HG02970 (cell line): ENCODE measurements at regions not wholly inside any gene's neighbourhood (a gene's known extent, or its start where the extent isn't known, plus 50 kb on each side); places are given as distances from the start of the nearest gene placed in this dataset.
"Not testable (repeated sequence)": the region's sequence is repeated elsewhere in the genome, so short reads cannot be mapped to it uniquely, and the experiment has no call there.

Source experiments
- ATAC-seq: cut with Tn5 transposase; IDR thresholded peaks from one replicate; pipeline ENCODE4 v1.9.1; 2021; ENCODE audit warnings: mild to moderate bottlenecking, moderate library complexity, moderate number of reproducible peaks; ENCODE audit not compliant: unreplicated experiment, low FRiP score

DNA sequence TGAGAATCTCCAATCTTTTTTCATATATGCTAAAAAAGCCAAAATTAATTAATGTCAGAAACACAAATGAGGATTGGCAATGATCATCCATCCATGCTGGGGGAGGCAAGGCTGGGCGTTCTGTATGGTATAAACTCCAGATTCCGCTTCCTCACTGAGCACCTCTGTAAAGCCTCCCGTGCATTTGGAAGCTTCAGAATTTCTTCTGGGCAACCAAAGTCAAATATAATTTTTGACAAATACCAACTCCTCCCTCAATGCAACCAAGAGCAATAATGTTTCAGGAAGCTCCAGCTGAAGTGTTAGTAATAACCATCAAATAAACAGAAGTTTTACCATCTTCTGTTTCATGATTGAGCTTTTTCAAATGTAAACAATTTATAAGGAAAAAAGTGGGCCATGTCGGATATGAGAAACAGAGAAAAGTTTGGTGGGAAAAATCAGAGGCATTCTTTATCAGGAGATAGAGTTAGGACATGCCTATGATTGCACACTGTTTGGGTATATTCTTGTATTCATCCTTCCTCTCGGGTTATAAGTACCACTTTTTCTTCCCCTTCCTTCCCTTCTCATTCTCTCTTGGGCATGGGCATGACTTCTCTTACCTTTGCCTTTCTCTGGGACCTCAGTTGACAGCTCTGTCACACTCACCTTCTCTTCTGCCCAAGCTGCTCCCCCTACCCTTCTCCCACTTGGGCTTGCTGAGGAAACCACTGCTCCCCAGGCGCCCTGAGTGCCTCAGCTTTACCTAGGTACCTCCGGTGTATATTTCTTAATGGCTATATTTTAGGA lies 149.5 kb upstream of the ZEB2 start:
- no peak for ATAC-seq

DNA sequence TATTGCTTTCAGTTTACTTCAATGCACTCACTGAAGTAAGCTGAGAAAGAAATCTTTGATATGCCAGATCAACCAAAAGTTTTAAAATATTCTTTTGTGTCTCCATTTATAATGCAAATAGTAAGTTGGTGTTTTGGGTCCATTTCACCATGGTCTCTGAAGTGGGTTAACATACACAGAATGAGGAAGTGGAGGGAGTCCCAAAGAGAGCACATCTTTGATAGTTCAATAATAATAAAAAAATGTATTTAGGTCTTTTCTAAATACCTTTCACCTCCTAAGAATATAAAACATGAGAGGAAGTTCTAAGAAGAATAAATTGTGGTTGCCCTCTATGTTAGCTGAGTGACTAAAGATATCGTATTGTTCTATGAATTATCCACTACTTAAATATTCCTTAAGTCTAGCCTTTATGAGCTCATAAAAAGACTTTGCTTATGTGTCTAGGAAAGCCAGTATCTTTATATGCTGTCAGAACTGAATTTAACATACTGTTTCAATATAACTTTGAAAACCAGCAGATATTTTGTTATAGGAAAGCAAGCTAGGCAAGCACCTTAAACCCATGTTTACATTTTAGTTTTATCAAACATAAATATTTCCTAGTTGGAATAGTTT lies 148.7 kb upstream of the ZEB2 start:
- ATAC-seq = no peak

DNA sequence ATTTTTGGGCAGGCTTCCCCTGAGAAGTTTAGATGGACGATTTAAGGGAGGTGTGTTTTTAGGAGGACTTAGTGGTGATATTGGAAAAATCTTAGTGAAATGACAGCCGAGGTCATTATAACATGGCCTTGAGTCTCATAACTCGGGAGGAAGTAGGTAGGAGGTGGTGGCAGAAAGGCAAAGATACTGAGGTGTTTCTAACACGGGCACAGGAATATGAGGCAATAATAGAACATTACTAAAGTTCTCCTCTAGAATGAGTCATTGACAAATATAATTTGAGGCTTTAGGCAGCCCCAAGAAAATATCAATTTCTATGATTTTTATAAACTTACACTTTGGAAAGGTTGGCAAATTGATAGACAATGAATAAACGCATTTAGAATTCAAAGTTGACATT lies 146.1 kb upstream of the ZEB2 start:
- ATAC-seq = no peak

GRCh38 chr2:144663207-144663606 lies 143.3 kb upstream of the ZEB2 start:
- no peak for ATAC-seq

DNA sequence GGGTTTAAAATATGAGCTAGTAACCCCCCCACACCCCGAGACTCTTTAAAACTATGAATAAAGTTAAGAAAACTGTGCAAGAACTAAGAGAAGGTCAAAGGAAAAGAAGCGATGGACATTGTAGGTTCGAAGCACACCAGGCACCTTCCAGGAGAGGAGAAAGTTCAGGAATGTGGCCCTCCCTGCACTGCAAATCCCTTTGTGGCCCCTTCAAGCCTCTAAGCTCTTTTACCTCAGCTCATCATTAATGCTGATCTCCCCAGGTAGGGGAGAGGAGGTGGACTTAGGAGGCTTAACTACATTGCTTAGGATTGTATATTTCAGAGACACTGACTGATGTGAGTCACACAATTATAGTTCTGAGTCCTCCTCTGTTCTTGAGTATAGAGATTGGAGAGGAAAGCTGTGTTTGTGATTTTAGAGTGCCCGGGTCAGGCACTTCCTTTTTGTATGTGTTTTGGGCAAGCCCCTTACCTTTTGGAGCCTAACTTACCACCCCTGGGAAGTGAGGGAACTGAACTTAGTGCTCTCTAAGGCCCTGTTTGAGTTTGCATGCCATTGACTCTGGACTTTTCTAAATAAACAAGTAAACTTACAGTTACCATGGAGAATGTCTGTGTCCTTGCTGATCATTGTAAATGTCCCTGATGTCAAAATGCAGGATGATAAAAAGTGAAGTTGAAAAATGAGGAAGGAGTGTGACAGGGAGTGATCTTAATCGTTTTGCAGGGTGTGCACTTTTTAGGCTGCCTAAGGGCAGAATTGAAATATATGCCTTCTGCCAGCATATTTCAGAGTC lies 140.8 kb upstream of the ZEB2 start:
- ATAC-seq = no peak

GRCh38 chr2:144659731-144660275 lies 139.9 kb upstream of the ZEB2 start:
- ATAC-seq = no peak

GRCh38 chr2:144654523-144654922 lies 134.6 kb upstream of the ZEB2 start:
- ATAC-seq = no peak

DNA sequence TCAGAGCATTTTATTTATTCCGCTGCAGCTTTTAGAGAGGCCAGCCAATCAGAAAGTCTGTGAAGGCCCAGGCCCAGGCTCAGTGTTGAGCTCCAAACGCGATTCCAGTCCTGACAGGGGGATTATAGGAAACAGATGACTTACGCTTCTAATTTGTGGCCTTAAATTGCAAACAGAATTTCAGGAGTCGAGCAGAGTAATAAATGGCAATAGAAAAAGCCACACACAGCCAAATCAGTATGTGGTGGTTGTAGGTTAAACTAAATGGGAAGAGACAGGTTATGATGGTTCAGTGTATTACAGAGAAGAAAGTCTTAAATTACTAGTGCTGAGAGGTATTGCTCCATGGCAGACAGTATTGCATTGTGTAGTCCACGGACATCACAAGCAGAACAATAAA lies 131.0 kb upstream of the ZEB2 start:
- no peak for ATAC-seq

DNA sequence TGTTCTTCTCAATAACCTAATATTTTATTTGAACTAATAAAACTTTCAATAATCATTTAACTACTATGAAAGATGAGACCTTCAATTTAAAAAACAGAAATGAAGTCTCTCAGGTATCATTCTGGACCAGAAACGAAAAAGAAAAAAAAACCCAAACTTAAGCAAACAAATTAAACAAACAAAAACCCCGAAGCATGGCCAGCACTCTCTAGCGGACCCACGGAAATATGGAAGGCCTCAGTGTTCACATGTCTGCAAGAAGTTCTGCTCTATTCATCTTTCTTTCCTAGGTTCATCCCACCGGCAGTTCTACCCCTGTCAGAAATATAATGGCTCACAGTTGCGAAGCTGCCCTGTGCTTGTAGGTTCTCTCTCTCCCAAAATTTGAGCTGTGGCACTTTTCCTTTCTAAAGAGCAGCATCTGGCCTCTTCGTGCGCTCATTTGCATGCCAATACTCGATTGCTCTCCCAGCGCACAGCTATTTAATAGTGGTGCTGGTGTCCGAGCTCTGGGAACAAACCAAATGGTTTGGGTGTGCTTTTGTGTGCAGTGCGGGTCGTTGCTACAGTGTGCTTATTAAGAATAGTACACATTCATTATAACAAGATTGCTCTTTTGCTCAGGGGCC lies 129.0 kb upstream of the ZEB2 start:
- no peak for ATAC-seq

DNA sequence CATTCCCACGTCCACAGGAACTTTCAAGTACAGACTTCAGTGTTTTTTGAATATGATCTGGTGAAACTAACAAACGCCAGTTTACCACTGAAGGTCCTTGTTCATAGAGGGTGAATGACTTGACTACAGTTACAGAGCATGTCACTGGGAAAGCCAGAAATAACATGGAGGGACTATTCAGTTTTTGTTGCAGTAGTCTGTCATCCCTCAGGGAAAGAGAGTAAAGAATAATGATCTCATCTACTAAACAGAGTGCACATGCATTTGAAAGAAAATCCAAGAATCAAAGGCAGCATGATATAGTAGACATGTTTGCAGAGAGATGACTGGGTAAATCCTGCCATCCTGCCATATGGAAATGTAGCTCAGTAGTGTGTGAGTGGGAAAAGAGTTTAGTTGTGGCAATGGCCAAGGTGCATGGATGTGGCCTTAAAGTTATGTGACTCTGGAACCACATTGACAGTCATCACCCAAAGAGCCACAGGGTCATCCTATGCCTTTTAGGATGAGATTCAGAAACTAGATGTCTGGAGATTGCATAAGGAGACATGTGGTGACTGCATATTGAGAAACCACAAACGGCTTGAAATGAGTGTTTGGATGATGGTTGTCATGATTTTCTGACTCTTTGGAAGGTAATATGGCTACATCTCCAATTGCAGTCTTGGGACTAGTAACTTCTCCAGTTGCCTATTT lies 125.3 kb upstream of the ZEB2 start:
- no peak for ATAC-seq

DNA sequence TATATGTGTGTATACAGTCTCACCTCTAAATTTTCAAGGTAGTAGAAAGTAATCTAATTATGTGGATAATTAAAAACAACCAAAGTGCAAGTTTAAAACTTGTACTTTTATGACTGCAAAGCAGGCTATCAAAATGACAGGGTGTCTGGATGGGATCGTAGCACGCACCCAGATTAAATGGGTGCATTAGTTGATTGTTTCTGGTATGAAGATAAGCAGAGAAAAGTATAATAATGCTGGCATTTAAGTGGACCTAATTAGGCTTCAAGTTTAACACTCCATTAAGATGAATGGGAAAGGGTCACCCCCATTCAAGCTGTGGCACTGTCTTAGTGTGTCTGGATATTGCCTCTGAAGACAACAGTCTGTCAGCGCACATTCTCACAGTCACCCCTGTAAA lies 124.6 kb upstream of the ZEB2 start:
- ATAC-seq = no peak

DNA sequence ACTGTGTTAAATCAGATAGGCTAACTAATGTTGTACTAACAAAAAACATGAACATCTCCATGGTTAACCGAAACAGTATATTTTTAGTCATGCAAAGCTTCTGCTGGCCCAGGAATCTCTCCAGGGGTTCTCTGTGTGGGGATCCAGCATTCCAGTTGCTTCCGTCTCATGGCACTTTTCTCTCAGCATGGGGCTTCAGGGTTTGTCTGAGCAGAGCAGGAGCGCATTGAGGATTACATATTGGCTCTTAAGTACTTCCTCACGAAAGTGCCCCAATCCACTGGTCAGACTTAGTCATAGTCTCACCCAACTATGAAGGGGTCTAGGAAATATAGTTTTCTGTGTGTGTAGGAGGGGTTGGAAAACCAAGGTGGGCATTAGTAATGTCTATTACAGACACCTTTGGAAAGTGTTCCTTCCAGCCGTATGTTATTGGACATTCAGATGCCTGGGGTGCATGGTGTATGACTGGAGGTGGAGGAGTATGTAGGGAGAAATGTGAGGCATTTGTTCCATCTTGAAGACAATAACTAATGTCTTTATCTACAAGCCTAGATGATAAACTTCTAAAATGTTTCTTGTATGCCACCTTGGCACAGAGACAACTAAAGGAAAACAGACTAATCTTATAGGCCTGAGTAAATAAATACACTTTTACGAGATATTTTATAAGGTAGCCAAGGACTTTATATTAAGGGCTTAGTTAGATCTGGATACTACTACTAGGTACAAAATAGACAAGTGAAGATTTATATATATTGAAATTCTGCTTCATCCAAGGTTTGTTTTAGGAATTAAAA lies 123.8 kb upstream of the ZEB2 start:
- no peak for ATAC-seq

GRCh38 chr2:144642856-144643255 lies 122.9 kb upstream of the ZEB2 start:
- ATAC-seq = no peak

DNA sequence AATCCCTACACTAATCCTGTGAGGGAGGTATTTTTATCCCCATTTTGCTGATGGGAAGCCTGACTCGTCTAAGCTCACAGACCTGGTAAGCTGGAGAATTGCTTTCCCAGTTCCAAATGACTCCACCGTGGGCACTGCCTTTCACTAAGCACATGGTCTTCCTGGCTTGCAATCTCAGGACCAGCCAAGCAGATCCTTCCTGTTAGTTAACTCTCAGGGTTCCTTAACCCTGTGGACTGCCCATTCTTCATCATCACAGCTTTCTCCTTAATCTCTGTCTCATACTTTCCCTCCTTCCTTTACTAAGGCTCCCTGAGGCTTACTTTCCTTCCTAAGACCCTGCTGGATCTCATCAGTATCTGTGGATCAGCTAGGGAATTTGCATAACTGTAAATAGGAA lies 122.2 kb upstream of the ZEB2 start:
- ATAC-seq = no peak

DNA sequence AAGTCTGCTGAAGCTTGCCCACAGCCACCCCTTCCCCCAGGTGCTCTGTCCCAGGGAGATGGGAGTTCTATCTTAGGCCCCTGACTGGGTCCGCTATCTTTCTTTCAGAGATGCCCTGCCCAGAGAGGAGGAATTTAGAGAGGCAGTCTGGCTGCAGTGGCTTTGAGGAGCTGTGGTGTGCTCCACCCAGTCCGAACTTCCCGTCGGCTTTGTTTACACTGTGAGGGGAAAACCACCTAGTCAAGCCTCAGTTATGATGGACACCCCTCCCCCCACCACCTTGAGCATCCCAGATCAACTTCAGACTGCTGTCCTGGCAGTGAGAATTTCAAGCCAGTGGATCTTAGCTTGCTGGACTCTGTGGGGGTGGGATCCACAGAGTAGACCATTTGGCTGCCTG lies 118.3 kb upstream of the ZEB2 start:
- not testable (repeated sequence) for ATAC-seq

- not testable (repeated sequence) for ATAC-seq
Observed at GRCh38 chr2:144636860-144637259, 116.9 kb upstream of the ZEB2 start.

- ATAC-seq = no peak
Observed at GRCh38 chr2:144632809-144633208, 112.9 kb upstream of the ZEB2 start.

DNA sequence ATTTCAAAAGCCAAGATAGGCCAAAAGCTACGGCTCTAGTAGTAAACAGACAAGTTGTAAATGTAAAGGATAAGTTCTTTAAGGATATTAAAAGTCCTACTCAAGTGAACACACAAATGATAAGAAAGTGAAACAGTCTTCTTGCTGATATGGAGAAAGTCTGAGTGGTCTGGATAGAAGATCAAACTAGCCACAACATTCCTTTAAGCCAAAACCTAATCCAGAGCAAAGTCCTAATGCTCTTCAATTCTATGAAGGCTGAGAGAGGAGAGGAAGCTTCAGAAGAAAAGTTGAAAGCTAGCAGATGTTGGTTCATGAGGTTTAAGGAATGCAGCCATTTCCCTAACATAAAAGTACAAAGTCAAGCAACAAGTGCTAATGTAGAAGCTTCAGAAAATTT lies 111.7 kb upstream of the ZEB2 start:
- no peak for ATAC-seq

- ATAC-seq = no peak
Observed at GRCh38 chr2:144630459-144631215, 110.7 kb upstream of the ZEB2 start.
